PFSK-1 (cell line): ENCODE measurements at regions not wholly inside any gene's neighbourhood (a gene's known extent, or its start where the extent isn't known, plus 50 kb on each side); places are given as distances from the start of the nearest gene placed in this dataset.

Experiments used
- FOXP2 ChIP-seq: optimal IDR thresholded peaks from 2 replicates; pipeline ENCODE3; 2011; ENCODE audit warnings: borderline replicate concordance, control low read depth, inconsistent platforms; ENCODE audit not compliant: insufficient read depth; ENCODE audit errors: extremely low read length, extremely low read depth
- POLR2AphosphoS5 ChIP-seq: IDR thresholded peaks from 2 replicates; pipeline ENCODE4 v1.6.1; 2012; ENCODE audit warnings: low read depth, mild to moderate bottlenecking, control low read depth, low read length, moderate library complexity
- TAF1 ChIP-seq: IDR thresholded peaks from 2 replicates; pipeline ENCODE4 v1.6.1; 2012; ENCODE audit warnings: low read length, control low read depth, borderline replicate concordance; ENCODE audit not compliant: insufficient read depth
- TF ChIP-seq, protein P1 (sequence below), 2 experiments: IDR thresholded peaks; 2 replicates each; pipeline versions ENCODE4 v1.6.1 to v1.8.0; 2011 to 2012; ENCODE audit warnings: low read depth in 2 of 2, low read length in 2 of 2, control low read depth in 1 of 2, inconsistent platforms in 1 of 2, mild to moderate bottlenecking in 1 of 2, moderate library complexity in 1 of 2; ENCODE audit not compliant: insufficient read depth in 1 of 2

DNA sequence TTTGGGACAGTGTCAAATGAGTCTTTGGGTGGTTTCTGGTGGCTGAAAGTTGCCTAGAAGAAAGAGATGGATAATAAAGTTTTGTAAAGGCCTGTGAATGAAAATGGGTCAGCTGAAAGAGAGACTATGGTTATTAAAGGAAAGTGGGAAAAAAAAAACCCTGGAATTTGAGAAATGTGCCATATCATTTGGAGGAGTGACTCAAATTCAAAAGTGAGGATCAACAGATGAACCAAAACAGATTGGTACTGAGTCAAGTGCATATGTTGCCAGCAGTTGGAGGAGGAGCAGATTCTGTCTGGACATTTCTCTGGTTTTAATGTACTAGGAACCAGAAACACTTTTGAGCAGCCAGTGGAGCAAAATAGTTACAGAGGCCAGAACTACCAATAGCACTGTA lies 339.8 kb downstream of the KCNA4 start:
- TF ChIP-seq POLR2AphosphoS5 (no peak), TAF1 (no peak), FOXP2 (no peak)
- TF ChIP-seq, protein P1, sequence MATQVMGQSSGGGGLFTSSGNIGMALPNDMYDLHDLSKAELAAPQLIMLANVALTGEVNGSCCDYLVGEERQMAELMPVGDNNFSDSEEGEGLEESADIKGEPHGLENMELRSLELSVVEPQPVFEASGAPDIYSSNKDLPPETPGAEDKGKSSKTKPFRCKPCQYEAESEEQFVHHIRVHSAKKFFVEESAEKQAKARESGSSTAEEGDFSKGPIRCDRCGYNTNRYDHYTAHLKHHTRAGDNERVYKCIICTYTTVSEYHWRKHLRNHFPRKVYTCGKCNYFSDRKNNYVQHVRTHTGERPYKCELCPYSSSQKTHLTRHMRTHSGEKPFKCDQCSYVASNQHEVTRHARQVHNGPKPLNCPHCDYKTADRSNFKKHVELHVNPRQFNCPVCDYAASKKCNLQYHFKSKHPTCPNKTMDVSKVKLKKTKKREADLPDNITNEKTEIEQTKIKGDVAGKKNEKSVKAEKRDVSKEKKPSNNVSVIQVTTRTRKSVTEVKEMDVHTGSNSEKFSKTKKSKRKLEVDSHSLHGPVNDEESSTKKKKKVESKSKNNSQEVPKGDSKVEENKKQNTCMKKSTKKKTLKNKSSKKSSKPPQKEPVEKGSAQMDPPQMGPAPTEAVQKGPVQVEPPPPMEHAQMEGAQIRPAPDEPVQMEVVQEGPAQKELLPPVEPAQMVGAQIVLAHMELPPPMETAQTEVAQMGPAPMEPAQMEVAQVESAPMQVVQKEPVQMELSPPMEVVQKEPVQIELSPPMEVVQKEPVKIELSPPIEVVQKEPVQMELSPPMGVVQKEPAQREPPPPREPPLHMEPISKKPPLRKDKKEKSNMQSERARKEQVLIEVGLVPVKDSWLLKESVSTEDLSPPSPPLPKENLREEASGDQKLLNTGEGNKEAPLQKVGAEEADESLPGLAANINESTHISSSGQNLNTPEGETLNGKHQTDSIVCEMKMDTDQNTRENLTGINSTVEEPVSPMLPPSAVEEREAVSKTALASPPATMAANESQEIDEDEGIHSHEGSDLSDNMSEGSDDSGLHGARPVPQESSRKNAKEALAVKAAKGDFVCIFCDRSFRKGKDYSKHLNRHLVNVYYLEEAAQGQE (IDR thresholded peaks at IDR 0.05; ENCODE audit: insufficient read depth in 1 of 2, low read depth in 2 of 2, low read length in 2 of 2) = no peak
